ENCODE measurements at regions not wholly inside any gene's neighbourhood (a gene's known extent, or its start where the extent isn't known, plus 50 kb on each side); places are given as distances from the start of the nearest gene placed in this dataset.

DNA sequence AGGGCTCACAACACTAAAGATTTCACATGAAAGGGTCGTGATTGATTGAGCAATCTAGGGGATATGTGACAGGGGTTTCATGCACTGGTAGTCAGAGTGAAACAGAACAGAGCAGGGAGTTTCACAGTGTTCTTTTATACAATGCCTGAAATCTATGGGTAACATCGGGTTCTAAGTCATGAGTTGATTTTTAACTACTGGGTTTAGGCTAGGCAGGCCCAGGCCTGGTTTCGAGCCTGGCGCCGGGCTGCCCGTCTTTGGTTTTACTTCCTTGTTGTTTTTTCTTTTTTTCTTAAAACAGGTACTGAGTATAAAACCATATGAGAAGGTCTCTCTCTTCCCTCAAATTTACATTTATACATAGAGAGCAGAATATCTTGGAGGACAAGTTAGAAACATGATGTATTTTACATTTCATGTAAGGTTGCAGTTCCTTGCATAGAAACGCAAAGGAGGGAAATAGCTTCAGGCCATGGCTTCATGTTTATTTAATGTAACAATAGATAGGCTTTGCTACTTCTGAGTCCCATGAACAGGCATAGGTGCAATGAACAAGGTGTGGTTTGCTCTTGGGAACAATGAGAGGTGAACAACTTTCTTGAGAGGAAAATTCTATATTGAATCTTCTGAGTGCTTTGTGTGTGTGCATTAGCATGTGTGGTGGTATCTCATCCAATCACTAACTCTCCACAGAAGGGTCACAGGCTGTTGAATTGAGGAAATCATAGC is 128.9 kb upstream of the RXFP2 start:
- DNase-seq (ENCODE audit: low read depth): no peak
- H3K4me3 ChIP-seq (ENCODE audit: low read depth, low read length): no peak overlapping the region
- no peak for TF ChIP-seq POLR2A (IDR thresholded peaks at IDR 0.05; ENCODE audit: extremely low read depth, insufficient read length)
- no peak for TF ChIP-seq MAX (IDR thresholded peaks at IDR 0.05; ENCODE audit: low read depth, low read length)
- TF ChIP-seq, protein P1, sequence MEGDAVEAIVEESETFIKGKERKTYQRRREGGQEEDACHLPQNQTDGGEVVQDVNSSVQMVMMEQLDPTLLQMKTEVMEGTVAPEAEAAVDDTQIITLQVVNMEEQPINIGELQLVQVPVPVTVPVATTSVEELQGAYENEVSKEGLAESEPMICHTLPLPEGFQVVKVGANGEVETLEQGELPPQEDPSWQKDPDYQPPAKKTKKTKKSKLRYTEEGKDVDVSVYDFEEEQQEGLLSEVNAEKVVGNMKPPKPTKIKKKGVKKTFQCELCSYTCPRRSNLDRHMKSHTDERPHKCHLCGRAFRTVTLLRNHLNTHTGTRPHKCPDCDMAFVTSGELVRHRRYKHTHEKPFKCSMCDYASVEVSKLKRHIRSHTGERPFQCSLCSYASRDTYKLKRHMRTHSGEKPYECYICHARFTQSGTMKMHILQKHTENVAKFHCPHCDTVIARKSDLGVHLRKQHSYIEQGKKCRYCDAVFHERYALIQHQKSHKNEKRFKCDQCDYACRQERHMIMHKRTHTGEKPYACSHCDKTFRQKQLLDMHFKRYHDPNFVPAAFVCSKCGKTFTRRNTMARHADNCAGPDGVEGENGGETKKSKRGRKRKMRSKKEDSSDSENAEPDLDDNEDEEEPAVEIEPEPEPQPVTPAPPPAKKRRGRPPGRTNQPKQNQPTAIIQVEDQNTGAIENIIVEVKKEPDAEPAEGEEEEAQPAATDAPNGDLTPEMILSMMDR (IDR thresholded peaks at IDR 0.05; ENCODE audit: low read depth, low read length): no peak
- no peak for TF ChIP-seq MYC (IDR thresholded peaks at IDR 0.05; ENCODE audit: low read depth, low read length)

DNA sequence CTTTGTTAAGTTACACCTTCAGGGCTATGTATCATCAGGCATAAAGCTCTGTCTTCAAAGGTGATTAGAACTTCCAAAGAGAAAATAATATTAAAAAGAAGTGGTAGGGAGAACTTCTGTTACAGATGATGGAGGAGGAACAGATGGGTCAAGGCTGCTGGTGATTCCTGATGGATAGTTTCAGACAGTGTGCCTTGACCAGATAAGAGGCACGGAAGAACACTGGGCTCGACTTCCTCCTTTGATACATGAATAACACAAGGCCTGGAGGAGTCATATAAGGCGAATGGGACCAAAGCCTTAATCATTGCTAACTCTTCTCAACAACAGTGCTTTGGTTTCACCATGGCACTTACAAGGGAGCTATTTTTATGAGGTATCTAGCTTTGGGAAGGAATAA is 128.1 kb upstream of the RXFP2 start:
- DNase-seq (ENCODE audit: low read depth): no peak
- no peak overlapping the region for H3K4me3 ChIP-seq (ENCODE audit: low read depth, low read length)
- TF ChIP-seq MYC (IDR thresholded peaks at IDR 0.05; ENCODE audit: low read depth, low read length) (no peak), POLR2A (IDR thresholded peaks at IDR 0.05; ENCODE audit: extremely low read depth, insufficient read length) (no peak), MAX (IDR thresholded peaks at IDR 0.05; ENCODE audit: low read depth, low read length) (no peak)
- TF ChIP-seq, protein P1 (IDR thresholded peaks at IDR 0.05; ENCODE audit: low read depth, low read length): no peak

DNA sequence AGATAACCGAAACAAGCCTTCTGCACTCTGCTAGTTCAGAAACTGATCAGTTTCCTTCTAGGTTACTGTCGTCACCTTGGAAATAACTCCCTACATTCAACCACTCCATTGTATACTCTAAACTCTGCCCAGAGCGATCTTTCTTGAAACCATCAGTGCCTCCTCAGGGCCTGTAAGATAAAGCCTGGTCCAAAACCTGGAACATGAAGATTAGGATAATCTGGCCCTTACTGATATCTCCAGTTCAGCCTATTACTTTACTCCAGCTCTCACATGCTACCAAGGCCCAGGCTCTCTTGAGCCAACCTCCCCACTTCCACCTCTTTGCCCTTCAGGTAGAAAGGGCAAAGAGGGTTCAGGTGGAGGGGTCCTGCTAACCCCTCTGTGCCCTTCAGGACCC is 125.3 kb upstream of the RXFP2 start:
- no peak for TF ChIP-seq POLR2A (IDR thresholded peaks at IDR 0.05; ENCODE audit: extremely low read depth, insufficient read length)
- no peak for TF ChIP-seq MAX (IDR thresholded peaks at IDR 0.05; ENCODE audit: low read depth, low read length)
- TF ChIP-seq, protein P1 (IDR thresholded peaks at IDR 0.05; ENCODE audit: low read depth, low read length): no peak
- no peak for TF ChIP-seq MYC (IDR thresholded peaks at IDR 0.05; ENCODE audit: low read depth, low read length)
- no peak overlapping the region for H3K4me3 ChIP-seq (ENCODE audit: low read depth, low read length)
- no peak for DNase-seq (ENCODE audit: low read depth)

DNA sequence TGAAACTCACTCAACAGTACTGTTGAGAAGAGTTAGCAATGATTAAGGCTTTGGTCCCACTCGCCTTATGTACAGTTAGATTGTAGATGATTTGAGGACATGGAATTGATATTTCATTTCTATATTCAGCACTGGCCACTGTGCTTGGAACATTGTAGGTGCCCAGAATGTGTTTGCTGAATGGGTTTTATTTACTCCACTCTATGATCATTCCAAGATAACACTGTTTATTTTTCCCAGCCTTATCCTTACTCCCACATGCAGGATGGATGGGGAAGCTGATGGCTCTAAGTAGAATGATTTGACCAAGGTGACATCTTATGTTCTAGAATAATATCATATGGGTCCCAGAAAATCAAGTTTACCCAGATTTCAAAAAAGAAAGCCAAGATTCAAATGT is 124.6 kb upstream of the RXFP2 start:
- no peak overlapping the region for H3K4me3 ChIP-seq (ENCODE audit: low read depth, low read length)
- no peak for DNase-seq (ENCODE audit: low read depth)
- TF ChIP-seq POLR2A (IDR thresholded peaks at IDR 0.05; ENCODE audit: extremely low read depth, insufficient read length): no peak
- TF ChIP-seq MAX (IDR thresholded peaks at IDR 0.05; ENCODE audit: low read depth, low read length): no peak

- no peak for DNase-seq (ENCODE audit: low read depth)
- TF ChIP-seq MYC (IDR thresholded peaks at IDR 0.05; ENCODE audit: low read depth, low read length): no peak
- TF ChIP-seq MAX (IDR thresholded peaks at IDR 0.05; ENCODE audit: low read depth, low read length): no peak
- TF ChIP-seq, protein P1 (IDR thresholded peaks at IDR 0.05; ENCODE audit: low read depth, low read length): no peak
- TF ChIP-seq POLR2A (IDR thresholded peaks at IDR 0.05; ENCODE audit: extremely low read depth, insufficient read length): no peak
- no peak overlapping the region for H3K4me3 ChIP-seq (ENCODE audit: low read depth, low read length)
Observed at GRCh38 chr13:31625115-31625514, 114.2 kb upstream of the RXFP2 start.

- DNase-seq (ENCODE audit: low read depth): no peak
- TF ChIP-seq POLR2A (IDR thresholded peaks at IDR 0.05; ENCODE audit: extremely low read depth, insufficient read length) (no peak), MAX (IDR thresholded peaks at IDR 0.05; ENCODE audit: low read depth, low read length) (no peak)
- H3K4me3 ChIP-seq (ENCODE audit: low read depth, low read length): no peak overlapping the region
Observed at GRCh38 chr13:31627097-31627845, 112.1 kb upstream of the RXFP2 start.

Data from NB4 (cell line).